ENCODE measurements at regions not wholly inside any gene's neighbourhood (a gene's known extent, or its start where the extent isn't known, plus 50 kb on each side); places are given as distances from the start of the nearest gene placed in this dataset.

DNA sequence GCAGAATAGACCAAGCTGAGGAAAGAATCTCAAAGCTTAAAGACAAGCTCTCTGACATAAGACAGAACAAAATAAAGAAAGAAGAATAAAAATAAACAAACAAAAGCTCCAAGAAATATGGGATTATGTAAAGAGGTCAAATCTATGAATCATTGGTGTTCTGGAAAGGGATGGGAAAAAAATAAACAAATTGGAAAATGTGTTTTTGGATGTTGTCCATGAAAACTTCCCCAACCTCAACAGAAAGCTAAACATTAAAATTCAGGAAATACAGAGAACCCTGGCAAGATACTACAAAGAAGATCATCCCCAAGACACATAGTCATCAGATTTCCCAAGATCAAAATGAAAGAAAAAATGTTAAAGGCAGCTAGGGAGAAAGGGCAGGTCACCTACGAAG lies 662.0 kb upstream of the CDH18 start:
- ATAC-seq (no peak), DNase-seq (no peak)
- intact Hi-C loops (cut with DNase I) = no loop called here

GRCh38 chr5:20648981-20649380 lies 661.0 kb upstream of the CDH18 start:
- ATAC-seq (no peak), DNase-seq (no peak)
- intact Hi-C loops (cut with DNase I) = no loop called here

- DNase-seq (no peak), ATAC-seq (no peak)
- intact Hi-C loops (cut with DNase I) = no loop called here
Measured at GRCh38 chr5:20636686-20637085, 648.7 kb upstream of the CDH18 start.

DNA sequence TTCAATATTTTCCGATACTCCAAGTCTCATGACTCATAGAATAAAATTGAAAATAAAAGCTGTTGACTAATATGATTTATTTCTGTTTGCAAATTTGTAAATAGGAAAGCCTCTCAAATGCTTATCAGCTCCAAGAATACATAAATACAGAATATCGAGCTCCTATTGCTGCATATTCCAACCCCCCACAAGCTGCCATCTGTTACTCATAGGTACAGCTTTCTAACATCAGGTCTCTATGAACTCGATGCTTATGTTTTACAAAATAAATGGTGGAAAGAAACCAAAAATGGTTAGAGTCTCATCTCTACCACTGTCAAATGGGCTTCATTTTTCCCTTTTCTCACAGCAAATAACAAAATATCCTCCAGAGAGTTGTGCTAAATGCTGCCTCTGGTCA lies 631.6 kb upstream of the CDH18 start:
- DNase-seq = no peak
- intact Hi-C loops (cut with DNase I) = no loop called here
- no peak for ATAC-seq

DNA sequence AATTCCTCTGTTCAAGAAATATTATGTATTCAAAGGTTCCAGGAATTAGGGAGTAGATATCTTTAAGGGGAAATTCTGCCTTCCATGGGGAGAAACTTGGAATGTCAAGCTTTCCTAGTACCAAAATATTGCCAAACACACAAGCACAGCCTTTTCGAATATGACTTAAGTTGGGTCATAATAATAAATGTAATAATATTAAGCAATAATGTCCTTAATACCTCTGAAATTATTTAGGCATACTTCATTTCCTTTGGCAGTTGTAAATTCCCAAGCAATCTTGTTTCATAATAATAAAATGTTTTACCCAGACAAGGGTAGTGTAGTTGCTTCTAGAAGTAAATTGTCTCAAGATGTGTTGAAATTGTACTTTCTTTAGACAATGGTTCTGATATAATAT lies 630.3 kb upstream of the CDH18 start:
- DNase-seq (no peak), ATAC-seq (peak in 1 of 2 donors; percentile 23)
- intact Hi-C loops (cut with DNase I) = no loop called here

DNA sequence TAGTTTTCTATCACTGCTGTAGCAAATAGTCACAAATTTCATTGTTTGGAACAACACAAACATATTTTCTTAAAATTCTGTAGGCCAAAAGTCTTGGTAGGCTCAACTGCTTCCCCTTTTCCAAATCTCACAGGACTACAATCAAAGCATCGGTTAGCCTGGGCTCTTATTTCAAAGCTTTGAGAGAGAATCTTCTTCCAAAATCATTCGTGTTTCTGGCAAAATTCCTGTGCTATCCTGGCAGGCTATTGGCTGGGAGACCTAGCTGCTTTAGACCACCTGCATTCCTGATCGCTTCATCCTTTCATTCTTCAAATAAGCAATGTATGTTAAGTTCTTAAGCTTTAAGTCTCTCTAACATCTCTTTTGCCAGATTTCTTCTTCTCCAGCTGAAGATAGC lies 629.8 kb upstream of the CDH18 start:
- ATAC-seq (no peak), DNase-seq (no peak)
- intact Hi-C loops (cut with DNase I) = no loop called here

- no peak for ATAC-seq
- DNase-seq = no peak
- intact Hi-C loops (cut with DNase I) = no loop called here
Measured at GRCh38 chr5:20615888-20616563, 628.0 kb upstream of the CDH18 start.

DNA sequence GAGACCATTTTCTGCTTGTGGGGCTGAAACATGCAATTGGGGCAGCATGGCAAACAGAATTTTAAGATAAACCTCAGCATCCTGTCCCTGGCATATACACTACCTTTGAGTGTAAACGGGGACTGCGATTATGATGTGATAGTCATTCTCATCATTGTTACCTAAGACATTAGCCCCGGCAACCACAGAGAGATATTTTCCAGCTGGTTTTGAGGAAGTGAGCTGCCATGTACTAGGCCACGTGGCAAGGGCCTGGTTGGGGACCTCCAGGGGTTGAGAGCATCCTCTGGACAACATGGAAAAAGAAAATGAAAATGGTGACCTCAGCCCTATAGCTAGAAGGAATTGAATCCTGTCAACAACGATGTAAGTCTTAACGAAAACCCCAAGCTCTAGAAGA lies 623.6 kb upstream of the CDH18 start:
- DNase-seq (no peak), ATAC-seq (no peak)
- intact Hi-C loops (cut with DNase I) = no loop called here

- DNase-seq = no peak
- intact Hi-C loops (cut with DNase I) = no loop called here
- no peak for ATAC-seq
Measured at GRCh38 chr5:20610681-20611080, 622.7 kb upstream of the CDH18 start.

DNA sequence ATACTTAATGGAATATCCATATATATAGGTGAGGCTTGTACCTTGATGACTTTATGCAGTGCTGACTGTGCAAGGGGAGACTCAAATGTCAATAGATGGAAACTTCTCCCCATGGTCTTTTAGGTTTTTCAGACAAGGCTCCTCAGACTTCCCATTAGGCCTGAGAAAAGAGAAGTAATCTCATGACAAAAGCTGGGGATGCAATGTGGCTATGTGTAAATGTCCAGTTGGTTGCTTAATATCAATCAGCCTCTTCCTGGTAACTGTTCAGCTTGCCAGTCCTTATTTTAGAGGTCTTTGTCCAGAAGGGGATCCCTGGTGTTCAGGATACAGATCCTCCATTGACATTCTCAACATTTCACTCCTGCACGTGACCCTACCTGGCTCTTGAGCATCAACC lies 621.1 kb upstream of the CDH18 start:
- intact Hi-C loops (cut with DNase I) = no loop called here

GRCh38 chr5:20608567-20608966 lies 620.6 kb upstream of the CDH18 start:
- DNase-seq (no peak), ATAC-seq (no peak)
- intact Hi-C loops (cut with DNase I) = no loop called here

More for the DNA sequence above, 621.1 kb upstream of the CDH18 start:
- ATAC-seq (no peak), DNase-seq (no peak)

GRCh38 chr5:20605732-20606525 lies 617.9 kb upstream of the CDH18 start:
- ATAC-seq (peak in 1 of 2 donors; percentile 41), DNase-seq (no peak)
- intact Hi-C loops (cut with DNase I) = no loop called here

DNA sequence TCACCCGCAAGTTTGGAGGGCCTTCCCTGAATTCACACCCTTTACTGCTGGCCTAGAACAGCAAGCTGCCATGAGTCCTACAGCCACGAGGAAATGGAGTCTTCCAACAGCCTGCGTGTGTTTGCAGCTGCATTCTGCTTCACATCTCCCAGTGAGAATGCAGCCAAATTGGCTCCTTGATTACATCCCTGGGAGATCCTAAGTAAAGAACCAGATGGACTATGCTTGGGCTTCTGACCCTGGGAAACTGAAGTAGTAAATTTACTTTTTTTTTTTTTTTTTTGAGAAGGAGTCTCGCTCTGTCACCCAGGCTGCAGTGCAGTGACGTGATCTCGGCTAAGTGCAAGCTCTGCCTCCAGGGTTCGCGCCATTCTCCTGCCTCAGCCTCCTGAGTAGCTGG lies 617.0 kb upstream of the CDH18 start:
- ATAC-seq (peak; percentile 34 to 49), DNase-seq (no peak)
- intact Hi-C loops (cut with DNase I) = no loop called here

- intact Hi-C loops (cut with DNase I) = no loop called here
- ATAC-seq (no peak), DNase-seq (no peak)
Measured at GRCh38 chr5:20601678-20602100, 613.7 kb upstream of the CDH18 start.

DNA sequence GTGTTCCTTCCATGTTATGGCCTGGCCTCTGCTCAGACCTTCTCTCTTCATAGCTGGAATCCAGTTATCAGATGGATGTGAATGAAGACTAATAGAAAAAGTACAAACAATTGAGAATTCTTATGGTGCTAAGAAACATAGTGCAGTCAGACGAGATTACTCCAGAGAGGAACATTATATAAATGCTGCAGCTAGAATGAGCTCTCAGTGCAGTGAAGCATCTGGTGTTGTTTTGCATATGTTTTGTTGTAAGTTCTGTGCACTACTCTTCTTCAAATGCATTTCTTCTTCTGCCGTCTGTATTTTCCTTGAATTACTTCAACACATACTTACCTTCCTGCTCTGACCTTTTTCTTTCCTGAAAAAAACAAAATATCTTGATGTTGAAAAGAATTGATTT lies 602.4 kb upstream of the CDH18 start:
- DNase-seq (no peak), ATAC-seq (no peak)
- intact Hi-C loops (cut with DNase I) = no loop called here

- no peak for ATAC-seq
Measured at GRCh38 chr5:20575571-20575970, 587.6 kb upstream of the CDH18 start.

GRCh38 chr5:20574576-20574975 lies 586.6 kb upstream of the CDH18 start:
- DNase-seq = no peak
- ATAC-seq = no peak
- intact Hi-C loops (cut with DNase I) = no loop called here

More at GRCh38 chr5:20575571-20575970, 587.6 kb upstream of the CDH18 start:
- intact Hi-C loops (cut with DNase I) = no loop called here
- DNase-seq = no peak

DNA sequence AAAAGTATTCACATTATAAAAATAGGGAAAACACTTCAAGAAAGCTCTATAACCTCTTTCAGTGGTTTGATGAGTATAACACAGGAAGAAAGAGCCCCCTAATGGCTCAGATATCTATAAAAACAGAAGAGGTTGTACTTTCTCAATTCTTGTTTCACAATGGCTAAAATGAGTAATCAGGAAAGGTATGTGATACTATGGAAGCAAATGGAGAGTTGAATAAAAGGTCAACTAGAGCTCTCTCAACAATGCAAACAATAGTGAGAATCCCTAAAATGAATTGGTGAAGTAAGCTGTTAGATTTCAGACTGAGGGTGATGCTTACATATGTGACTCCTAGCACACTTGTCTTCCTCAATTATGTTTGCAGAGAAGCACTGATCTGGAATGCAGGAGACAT lies 584.6 kb upstream of the CDH18 start:
- DNase-seq = no peak
- intact Hi-C loops (cut with DNase I) = no loop called here
- no peak for ATAC-seq

GRCh38 chr5:20570486-20570885 lies 582.5 kb upstream of the CDH18 start:
- intact Hi-C loops (cut with DNase I) = no loop called here
- no peak for DNase-seq

GRCh38 chr5:20562544-20562943 lies 574.5 kb upstream of the CDH18 start:
- intact Hi-C loops (cut with DNase I) = no loop called here
- no peak for DNase-seq
- ATAC-seq = no peak

More at GRCh38 chr5:20570486-20570885, 582.5 kb upstream of the CDH18 start:
- ATAC-seq = no peak

DNA sequence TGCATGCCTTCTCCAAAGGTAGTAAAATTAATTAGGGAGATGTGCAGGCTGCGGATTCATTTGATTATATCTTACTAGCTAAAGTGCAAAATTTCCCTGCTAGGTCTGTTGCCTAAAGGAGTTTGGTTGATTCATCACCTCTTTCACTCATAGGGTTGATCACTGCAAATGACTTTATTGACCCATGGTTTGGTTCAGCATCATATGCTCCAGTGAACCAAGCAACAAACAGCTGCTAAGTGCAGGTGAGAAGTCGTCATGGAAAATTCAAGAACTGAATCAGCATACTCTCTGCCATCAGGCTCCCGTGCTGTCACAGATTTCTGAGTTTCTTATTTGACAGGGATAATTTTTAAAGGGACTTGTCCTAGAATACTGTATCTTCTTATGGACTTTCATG lies 571.8 kb upstream of the CDH18 start:
- intact Hi-C loops (cut with DNase I) = no loop called here
- DNase-seq = no peak
- no peak for ATAC-seq
